ENCODE measurements at regions not wholly inside any gene's neighbourhood (a gene's known extent, or its start where the extent isn't known, plus 50 kb on each side); places are given as distances from the start of the nearest gene placed in this dataset.

- TF ChIP-seq POLR2A (IDR thresholded peaks at IDR 0.05): no peak
- TF ChIP-seq, protein P1, sequence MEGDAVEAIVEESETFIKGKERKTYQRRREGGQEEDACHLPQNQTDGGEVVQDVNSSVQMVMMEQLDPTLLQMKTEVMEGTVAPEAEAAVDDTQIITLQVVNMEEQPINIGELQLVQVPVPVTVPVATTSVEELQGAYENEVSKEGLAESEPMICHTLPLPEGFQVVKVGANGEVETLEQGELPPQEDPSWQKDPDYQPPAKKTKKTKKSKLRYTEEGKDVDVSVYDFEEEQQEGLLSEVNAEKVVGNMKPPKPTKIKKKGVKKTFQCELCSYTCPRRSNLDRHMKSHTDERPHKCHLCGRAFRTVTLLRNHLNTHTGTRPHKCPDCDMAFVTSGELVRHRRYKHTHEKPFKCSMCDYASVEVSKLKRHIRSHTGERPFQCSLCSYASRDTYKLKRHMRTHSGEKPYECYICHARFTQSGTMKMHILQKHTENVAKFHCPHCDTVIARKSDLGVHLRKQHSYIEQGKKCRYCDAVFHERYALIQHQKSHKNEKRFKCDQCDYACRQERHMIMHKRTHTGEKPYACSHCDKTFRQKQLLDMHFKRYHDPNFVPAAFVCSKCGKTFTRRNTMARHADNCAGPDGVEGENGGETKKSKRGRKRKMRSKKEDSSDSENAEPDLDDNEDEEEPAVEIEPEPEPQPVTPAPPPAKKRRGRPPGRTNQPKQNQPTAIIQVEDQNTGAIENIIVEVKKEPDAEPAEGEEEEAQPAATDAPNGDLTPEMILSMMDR (IDR thresholded peaks at IDR 0.05): no peak
- no peak overlapping the region for H3K27ac ChIP-seq
- DNase-seq: no peak
- H3K27me3 ChIP-seq: no peaks in the 10 kb centered on the region
- no peaks in the 10 kb centered on the region for H3K9me3 ChIP-seq
- H3K36me3 ChIP-seq: no peaks in the 10 kb centered on the region
- no peak overlapping the region for H3K4me3 ChIP-seq
- H3K4me1 ChIP-seq: no peaks in the 10 kb centered on the region
These were observed 157.9 kb downstream of the C3orf38 start for GRCh38 chr3:88307666-88308065.

- no peak overlapping the region for H3K27ac ChIP-seq
- H3K9me3 ChIP-seq: no peaks in the 10 kb centered on the region
- no peaks in the 10 kb centered on the region for H3K27me3 ChIP-seq
- TF ChIP-seq POLR2A (IDR thresholded peaks at IDR 0.05): no peak
- TF ChIP-seq, protein P1 (IDR thresholded peaks at IDR 0.05): no peak
- H3K4me1 ChIP-seq: no peaks in the 10 kb centered on the region
- H3K36me3 ChIP-seq: no peaks in the 10 kb centered on the region
- no peak for DNase-seq
- no peak overlapping the region for H3K4me3 ChIP-seq
These were observed 162.1 kb downstream of the C3orf38 start for GRCh38 chr3:88311826-88312225.

- H3K27me3 ChIP-seq: no peaks in the 10 kb centered on the region
- H3K4me1 ChIP-seq: no peaks in the 10 kb centered on the region
- H3K27ac ChIP-seq: no peak overlapping the region
- TF ChIP-seq, protein P1 (IDR thresholded peaks at IDR 0.05): no peak
- no peak for TF ChIP-seq POLR2A (IDR thresholded peaks at IDR 0.05)
- no peaks in the 10 kb centered on the region for H3K36me3 ChIP-seq
- H3K4me3 ChIP-seq: no peak overlapping the region
- H3K9me3 ChIP-seq: no peaks in the 10 kb centered on the region
- DNase-seq: no peak
These were observed 162.5 kb downstream of the C3orf38 start for GRCh38 chr3:88312256-88312655.

DNA sequence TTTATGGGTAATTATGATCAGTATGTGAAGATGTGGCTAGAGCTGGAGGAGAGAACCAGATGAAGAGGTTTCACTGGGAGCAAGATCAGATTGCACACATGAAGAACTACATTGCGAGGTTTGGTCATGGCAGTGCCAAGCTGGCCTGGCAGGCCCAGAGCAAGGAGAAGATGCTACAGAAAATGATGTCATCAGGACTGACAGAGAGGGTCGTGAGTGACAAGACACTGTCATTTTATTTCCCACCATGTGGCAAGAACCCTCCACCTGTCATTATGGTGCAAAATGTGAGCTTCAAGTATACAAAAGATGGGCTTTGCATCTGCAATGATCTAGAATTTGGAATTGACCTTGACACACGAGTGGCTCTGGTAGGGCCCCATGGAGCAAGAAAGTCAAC, 168.3 kb downstream of the C3orf38 start:
- H3K36me3 ChIP-seq: no peaks in the 10 kb centered on the region
- no peak for DNase-seq

DNA sequence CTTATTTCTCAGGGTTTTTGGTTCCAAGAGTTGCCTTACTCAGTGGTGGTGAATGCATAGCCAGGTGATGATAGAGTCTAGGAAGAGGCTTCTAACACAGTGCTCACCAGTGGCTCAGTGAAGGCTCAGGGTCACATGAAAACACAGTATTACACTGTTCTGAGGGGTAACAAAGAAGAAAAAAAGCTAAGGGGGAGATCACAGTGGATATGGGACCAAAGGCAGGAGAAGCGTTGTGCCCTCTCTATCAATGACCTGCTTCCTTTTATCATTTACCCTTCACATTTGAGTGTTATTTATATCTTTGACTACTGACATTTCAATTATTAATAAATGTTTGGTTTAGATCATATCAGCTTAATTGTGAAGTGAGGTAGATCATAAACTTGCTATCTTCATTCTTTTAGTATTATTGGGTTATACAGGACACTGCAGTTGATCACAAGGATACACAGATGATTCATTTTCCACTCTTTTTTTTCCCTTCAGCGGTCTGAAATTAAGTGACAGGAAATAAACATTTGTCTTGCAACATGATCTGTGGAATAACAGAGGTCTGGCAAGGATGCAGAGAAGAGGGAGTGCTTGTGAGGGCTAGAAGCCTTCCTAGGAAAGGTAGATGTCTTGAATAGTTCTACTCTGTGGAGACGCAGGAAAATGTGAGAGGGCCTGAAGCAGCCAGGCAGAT, 171.7 kb downstream of the C3orf38 start:
- Histone ChIP-seq H3K9me3 (no peaks in the 10 kb centered on the region), H3K27me3 (no peaks in the 10 kb centered on the region), H3K4me1 (no peaks in the 10 kb centered on the region), H3K36me3 (no peaks in the 10 kb centered on the region), H3K27ac (no peak overlapping the region), H3K4me3 (no peak overlapping the region)
- TF ChIP-seq POLR2A (IDR thresholded peaks at IDR 0.05): no peak
- TF ChIP-seq, protein P1 (IDR thresholded peaks at IDR 0.05): no peak
- DNase-seq: no peak

More for the DNA sequence above, 168.3 kb downstream of the C3orf38 start:
- H3K27ac ChIP-seq: no peak overlapping the region
- no peaks in the 10 kb centered on the region for H3K4me1 ChIP-seq
- H3K27me3 ChIP-seq: no peaks in the 10 kb centered on the region
- H3K4me3 ChIP-seq: no peak overlapping the region
- TF ChIP-seq, protein P1 (IDR thresholded peaks at IDR 0.05): no peak
- TF ChIP-seq POLR2A (IDR thresholded peaks at IDR 0.05): no peak
- no peaks in the 10 kb centered on the region for H3K9me3 ChIP-seq

- Histone ChIP-seq H3K27me3 (no peaks in the 10 kb centered on the region), H3K4me3 (no peak overlapping the region), H3K36me3 (no peaks in the 10 kb centered on the region)
These were observed 175.0 kb downstream of the C3orf38 start for GRCh38 chr3:88324788-88325187.

More at GRCh38 chr3:88324788-88325187, 175.0 kb downstream of the C3orf38 start:
- DNase-seq: no peak
- Histone ChIP-seq H3K4me1 (no peaks in the 10 kb centered on the region), H3K27ac (no peak overlapping the region), H3K9me3 (no peaks in the 10 kb centered on the region)
- no peak for TF ChIP-seq POLR2A (IDR thresholded peaks at IDR 0.05)
- TF ChIP-seq, protein P1 (IDR thresholded peaks at IDR 0.05): no peak
